Breast epithelium (tissue), 3 donors: ENCODE measurements at regions not wholly inside any gene's neighbourhood (a gene's known extent, or its start where the extent isn't known, plus 50 kb on each side); places are given as distances from the start of the nearest gene placed in this dataset.

Experiments used
- POLR2A ChIP-seq: fragments of 450-650 bp; IDR thresholded peaks from one replicate; pipeline ENCODE4 v1.6.1; 2016; ENCODE audit warnings: antibody characterized with exemption, mild to moderate bottlenecking, moderate library complexity
- TF ChIP-seq, protein P1 (sequence below), 3 donors: fragments of 450-650 bp; IDR thresholded peaks; one replicate each; pipeline ENCODE4 v1.5.1; 2016 to 2017; ENCODE audit warnings: antibody characterized with exemption in 3 of 3, mild to moderate bottlenecking in 3 of 3, moderate library complexity in 3 of 3

DNA sequence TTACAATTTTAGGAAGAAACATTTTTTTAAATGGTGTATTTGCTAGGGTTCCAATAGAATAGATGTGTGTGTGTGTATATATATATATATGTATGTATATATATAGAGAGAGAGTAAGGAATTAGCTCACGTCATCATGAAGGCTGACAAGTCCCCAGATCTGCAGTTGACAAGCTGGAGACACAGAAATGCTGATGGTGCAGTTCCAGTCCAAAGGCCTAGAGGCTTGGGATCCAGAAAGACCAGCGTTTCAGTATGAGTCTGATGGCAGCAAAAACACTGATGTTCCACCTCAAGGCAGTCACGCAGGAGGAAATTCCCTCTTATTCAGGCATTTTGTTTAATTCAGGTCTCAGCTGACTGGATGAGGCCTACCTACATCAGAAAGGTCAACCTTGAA, 386.8 kb downstream of the PTH2R start:
- TF ChIP-seq, protein P1, sequence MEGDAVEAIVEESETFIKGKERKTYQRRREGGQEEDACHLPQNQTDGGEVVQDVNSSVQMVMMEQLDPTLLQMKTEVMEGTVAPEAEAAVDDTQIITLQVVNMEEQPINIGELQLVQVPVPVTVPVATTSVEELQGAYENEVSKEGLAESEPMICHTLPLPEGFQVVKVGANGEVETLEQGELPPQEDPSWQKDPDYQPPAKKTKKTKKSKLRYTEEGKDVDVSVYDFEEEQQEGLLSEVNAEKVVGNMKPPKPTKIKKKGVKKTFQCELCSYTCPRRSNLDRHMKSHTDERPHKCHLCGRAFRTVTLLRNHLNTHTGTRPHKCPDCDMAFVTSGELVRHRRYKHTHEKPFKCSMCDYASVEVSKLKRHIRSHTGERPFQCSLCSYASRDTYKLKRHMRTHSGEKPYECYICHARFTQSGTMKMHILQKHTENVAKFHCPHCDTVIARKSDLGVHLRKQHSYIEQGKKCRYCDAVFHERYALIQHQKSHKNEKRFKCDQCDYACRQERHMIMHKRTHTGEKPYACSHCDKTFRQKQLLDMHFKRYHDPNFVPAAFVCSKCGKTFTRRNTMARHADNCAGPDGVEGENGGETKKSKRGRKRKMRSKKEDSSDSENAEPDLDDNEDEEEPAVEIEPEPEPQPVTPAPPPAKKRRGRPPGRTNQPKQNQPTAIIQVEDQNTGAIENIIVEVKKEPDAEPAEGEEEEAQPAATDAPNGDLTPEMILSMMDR (IDR thresholded peaks at IDR 0.05) = no peak
- no peak for TF ChIP-seq POLR2A
